ENCODE measurements at regions not wholly inside any gene's neighbourhood (a gene's known extent, or its start where the extent isn't known, plus 50 kb on each side); places are given as distances from the start of the nearest gene placed in this dataset.

DNA sequence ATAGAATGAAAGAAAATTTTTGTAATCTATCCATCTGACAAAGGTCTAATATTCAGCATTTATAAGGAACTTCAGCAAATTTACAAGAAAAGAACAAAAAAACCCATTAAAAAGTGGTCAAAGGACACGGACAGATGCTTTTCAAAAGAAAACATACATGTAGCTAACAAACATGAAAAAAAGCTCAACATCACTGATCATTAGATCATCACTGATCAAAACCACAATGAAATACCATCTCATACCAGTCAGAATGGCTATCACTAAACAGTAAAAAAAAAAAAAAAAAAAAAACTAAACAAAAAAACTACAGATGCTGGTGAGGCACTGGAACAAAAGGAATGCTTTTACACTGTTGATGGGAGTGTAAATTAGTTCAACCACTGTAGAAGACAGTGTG lies 837.1 kb downstream of the EPHA7 start:
- no peak for DNase-seq
- Histone ChIP-seq H3K36me3 (replicated peaks; ENCODE audit: insufficient read depth, low read length) (no peaks in the 10 kb centered on the region), H3K9me3 (replicated peaks; ENCODE audit: insufficient read depth, low read length) (no peaks in the 10 kb centered on the region), H3K4me3 (ENCODE audit: low read length) (no peak overlapping the region), H3K79me2 (ENCODE audit: low read length) (no peaks in the 10 kb centered on the region), H3K4me2 (ENCODE audit: low read depth, low read length) (no peak overlapping the region), H3K9me2 (replicated peaks; ENCODE audit: insufficient read depth, low read length) (no peaks in the 10 kb centered on the region), H3F3A (ENCODE audit: insufficient read depth, low read length) (no peaks in the 10 kb centered on the region), H3K9ac (ENCODE audit: low read length) (no peak overlapping the region), H2AFZ (ENCODE audit: low read length) (no peak overlapping the region), H4K20me1 (ENCODE audit: insufficient read depth, low read length) (no peaks in the 10 kb centered on the region), H3K27ac (ENCODE audit: low read length) (no peak overlapping the region), H3K4me1 (ENCODE audit: low read length) (no peaks in the 10 kb centered on the region), H3K27me3 (replicated peaks; ENCODE audit: insufficient read depth, low read length) (no peaks in the 10 kb centered on the region)
- TF ChIP-seq EZH2 (optimal IDR thresholded peaks at IDR 0.05; ENCODE audit: low read depth, low read length) (no peak), EZH2phosphoT487 (IDR thresholded peaks at IDR 0.05; ENCODE audit: low read length) (no peak)
- TF ChIP-seq, protein P1, sequence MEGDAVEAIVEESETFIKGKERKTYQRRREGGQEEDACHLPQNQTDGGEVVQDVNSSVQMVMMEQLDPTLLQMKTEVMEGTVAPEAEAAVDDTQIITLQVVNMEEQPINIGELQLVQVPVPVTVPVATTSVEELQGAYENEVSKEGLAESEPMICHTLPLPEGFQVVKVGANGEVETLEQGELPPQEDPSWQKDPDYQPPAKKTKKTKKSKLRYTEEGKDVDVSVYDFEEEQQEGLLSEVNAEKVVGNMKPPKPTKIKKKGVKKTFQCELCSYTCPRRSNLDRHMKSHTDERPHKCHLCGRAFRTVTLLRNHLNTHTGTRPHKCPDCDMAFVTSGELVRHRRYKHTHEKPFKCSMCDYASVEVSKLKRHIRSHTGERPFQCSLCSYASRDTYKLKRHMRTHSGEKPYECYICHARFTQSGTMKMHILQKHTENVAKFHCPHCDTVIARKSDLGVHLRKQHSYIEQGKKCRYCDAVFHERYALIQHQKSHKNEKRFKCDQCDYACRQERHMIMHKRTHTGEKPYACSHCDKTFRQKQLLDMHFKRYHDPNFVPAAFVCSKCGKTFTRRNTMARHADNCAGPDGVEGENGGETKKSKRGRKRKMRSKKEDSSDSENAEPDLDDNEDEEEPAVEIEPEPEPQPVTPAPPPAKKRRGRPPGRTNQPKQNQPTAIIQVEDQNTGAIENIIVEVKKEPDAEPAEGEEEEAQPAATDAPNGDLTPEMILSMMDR (IDR thresholded peaks at IDR 0.05; ENCODE audit: low read length) = no peak

DNA sequence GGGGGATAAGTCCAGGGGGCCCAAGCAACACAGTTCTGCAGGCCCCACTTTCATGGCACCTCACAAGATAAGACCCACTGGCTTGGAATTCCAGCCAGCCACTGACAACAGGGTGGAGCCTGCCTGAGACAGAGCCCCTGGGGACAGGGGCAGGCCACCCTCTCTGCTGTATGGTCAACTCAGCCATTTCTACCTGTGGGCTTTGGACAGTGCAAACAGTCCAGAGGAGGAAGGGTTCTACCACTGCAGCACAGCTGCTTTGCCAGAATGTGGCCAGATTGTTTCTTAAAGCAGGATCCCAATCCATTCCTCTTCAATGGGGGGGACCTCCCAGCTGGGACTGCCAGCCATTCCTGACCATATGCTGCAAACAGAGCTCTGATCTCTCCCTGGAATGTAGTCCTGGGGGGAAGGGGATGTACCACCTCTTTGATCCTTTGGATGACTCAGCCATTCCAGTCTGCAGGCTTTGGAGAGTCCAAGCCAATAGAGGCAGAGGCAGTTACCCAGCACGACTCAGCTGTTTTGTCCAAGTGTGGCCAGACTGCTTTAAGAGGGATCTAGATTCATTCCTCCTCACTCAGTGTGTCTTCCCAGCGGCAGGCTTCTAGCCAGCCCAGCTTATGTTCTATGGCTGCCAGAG lies 842.2 kb downstream of the EPHA7 start:
- Histone ChIP-seq H3K36me3 (replicated peaks; ENCODE audit: insufficient read depth, low read length) (no peaks in the 10 kb centered on the region), H4K20me1 (ENCODE audit: insufficient read depth, low read length) (no peaks in the 10 kb centered on the region), H3K79me2 (ENCODE audit: low read length) (no peaks in the 10 kb centered on the region), H3K9ac (ENCODE audit: low read length) (no peak overlapping the region), H2AFZ (ENCODE audit: low read length) (no peak overlapping the region), H3K4me1 (ENCODE audit: low read length) (no peaks in the 10 kb centered on the region), H3K27ac (ENCODE audit: low read length) (no peak overlapping the region), H3K9me3 (replicated peaks; ENCODE audit: insufficient read depth, low read length) (no peaks in the 10 kb centered on the region), H3K4me3 (ENCODE audit: low read length) (no peak overlapping the region), H3K9me2 (replicated peaks; ENCODE audit: insufficient read depth, low read length) (no peaks in the 10 kb centered on the region), H3K27me3 (replicated peaks; ENCODE audit: insufficient read depth, low read length) (no peaks in the 10 kb centered on the region), H3F3A (ENCODE audit: insufficient read depth, low read length) (no peaks in the 10 kb centered on the region), H3K4me2 (ENCODE audit: low read depth, low read length) (no peak overlapping the region)
- DNase-seq = no peak
- TF ChIP-seq, protein P1 (IDR thresholded peaks at IDR 0.05; ENCODE audit: low read length) = no peak
- no peak for TF ChIP-seq EZH2 (optimal IDR thresholded peaks at IDR 0.05; ENCODE audit: low read depth, low read length)
- no peak for TF ChIP-seq EZH2phosphoT487 (IDR thresholded peaks at IDR 0.05; ENCODE audit: low read length)

DNA sequence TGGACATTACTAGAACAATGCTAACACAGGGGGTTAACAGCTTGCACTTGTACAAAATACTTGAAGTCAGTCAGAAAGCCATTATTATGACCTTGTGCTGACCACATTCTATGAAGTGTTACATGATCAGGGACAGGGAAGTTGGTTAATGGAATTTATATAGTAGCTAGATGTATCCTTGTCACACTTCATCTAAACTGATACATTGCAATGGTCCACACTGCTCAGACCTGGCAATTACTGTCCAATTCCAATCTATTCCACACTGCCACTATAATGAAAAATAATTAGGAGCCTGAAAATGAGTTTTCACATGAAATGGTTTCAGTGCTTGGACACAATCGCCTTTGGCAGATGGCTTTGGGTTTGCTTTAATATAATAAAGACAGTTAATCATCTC lies 850.8 kb downstream of the EPHA7 start:
- H3K4me2 ChIP-seq (ENCODE audit: low read depth, low read length) = no peak overlapping the region
- H3K27me3 ChIP-seq (replicated peaks; ENCODE audit: insufficient read depth, low read length) = no peaks in the 10 kb centered on the region
- H3K36me3 ChIP-seq (replicated peaks; ENCODE audit: insufficient read depth, low read length) = no peaks in the 10 kb centered on the region
- TF ChIP-seq EZH2phosphoT487 (IDR thresholded peaks at IDR 0.05; ENCODE audit: low read length) (no peak), EZH2 (optimal IDR thresholded peaks at IDR 0.05; ENCODE audit: low read depth, low read length) (no peak)
- TF ChIP-seq, protein P1 (IDR thresholded peaks at IDR 0.05; ENCODE audit: low read length) = no peak
- no peaks in the 10 kb centered on the region for H3F3A ChIP-seq (ENCODE audit: insufficient read depth, low read length)
- H3K9ac ChIP-seq (ENCODE audit: low read length) = no peak overlapping the region
- no peak overlapping the region for H3K27ac ChIP-seq (ENCODE audit: low read length)
- H4K20me1 ChIP-seq (ENCODE audit: insufficient read depth, low read length) = no peaks in the 10 kb centered on the region
- no peak for DNase-seq
- no peaks in the 10 kb centered on the region for H3K9me2 ChIP-seq (replicated peaks; ENCODE audit: insufficient read depth, low read length)
- no peak overlapping the region for H3K4me3 ChIP-seq (ENCODE audit: low read length)
- H3K9me3 ChIP-seq (replicated peaks; ENCODE audit: insufficient read depth, low read length) = no peaks in the 10 kb centered on the region
- H3K79me2 ChIP-seq (ENCODE audit: low read length) = no peaks in the 10 kb centered on the region
- H3K4me1 ChIP-seq (ENCODE audit: low read length) = no peaks in the 10 kb centered on the region
- no peak overlapping the region for H2AFZ ChIP-seq (ENCODE audit: low read length)

Data from MM.1S (cell line).